ENCODE measurements at regions not wholly inside any gene's neighbourhood (a gene's known extent, or its start where the extent isn't known, plus 50 kb on each side); places are given as distances from the start of the nearest gene placed in this dataset.

GRCh38 chr4:123940604-123941003 is 544.0 kb downstream of the SPRY1 start:
- H3K4me3 ChIP-seq (ENCODE audit: control insufficient read depth in 2 of 3, extremely low read depth in 1 of 3, insufficient read depth in 2 of 3, low read depth in 1 of 3, low read length in 3 of 3), result no peak overlapping the region
- no peaks in the 10 kb centered on the region for H3K79me2 ChIP-seq (ENCODE audit: control insufficient read depth, insufficient read depth, low read length)
- no peaks in the 10 kb centered on the region for H3K36me3 ChIP-seq (ENCODE audit: control insufficient read depth in 2 of 2, extremely low read depth in 1 of 2, insufficient read depth in 2 of 2, low read length in 2 of 2)
- DNase-seq (ENCODE audit: low read depth, low spot score) (no peak), FAIRE-seq (no peak)
- TF ChIP-seq CTCF (optimal IDR thresholded peaks at IDR 0.05 in 1 of 3, IDR thresholded peaks at IDR 0.05 in 1 of 3, conservative IDR thresholded peaks at IDR 0.05 in 1 of 3; ENCODE audit: extremely low read depth in 1 of 3, insufficient read depth in 2 of 3, low read length in 3 of 3) (no peak), EZH2 (IDR thresholded peaks at IDR 0.05; ENCODE audit: low read length) (no peak)
- no peak overlapping the region for H3K9ac ChIP-seq (ENCODE audit: control insufficient read depth, extremely low read depth, insufficient read depth, low read length)
- dilution Hi-C loops (cut with MboI; ENCODE audit: extremely low pct_ligation_motif_present, low sequenced_read_pairs), result no loop called here
- H3K9me3 ChIP-seq (ENCODE audit: control insufficient read depth, low read depth, low read length), result no peaks in the 10 kb centered on the region
- H3K9me1 ChIP-seq (ENCODE audit: control insufficient read depth, extremely low read depth, insufficient read depth, low read length), result no peaks in the 10 kb centered on the region
- no peaks in the 10 kb centered on the region for H3K4me1 ChIP-seq (ENCODE audit: control insufficient read depth, extremely low read depth, insufficient read depth, low read length)
- no peaks in the 10 kb centered on the region for H4K20me1 ChIP-seq (ENCODE audit: control insufficient read depth, extremely low read depth, insufficient read depth, low read length)
- no peak overlapping the region for H3K4me2 ChIP-seq (ENCODE audit: control insufficient read depth, extremely low read depth, insufficient read depth, low read depth, low read length)
- H3K27me3 ChIP-seq (ENCODE audit: control insufficient read depth, extremely low read depth, insufficient read depth, low read length), result no peaks in the 10 kb centered on the region
- H2AFZ ChIP-seq (ENCODE audit: control insufficient read depth, low read length), result no peak overlapping the region
- no peak overlapping the region for H3K27ac ChIP-seq (ENCODE audit: control insufficient read depth, insufficient read depth, low read length)

GRCh38 chr4:123941306-123941705 is 544.7 kb downstream of the SPRY1 start:
- Histone ChIP-seq H3K4me3 (ENCODE audit: control insufficient read depth in 2 of 3, extremely low read depth in 1 of 3, insufficient read depth in 2 of 3, low read depth in 1 of 3, low read length in 3 of 3) (no peak overlapping the region), H3K27ac (ENCODE audit: control insufficient read depth, insufficient read depth, low read length) (no peak overlapping the region), H3K9ac (ENCODE audit: control insufficient read depth, extremely low read depth, insufficient read depth, low read length) (no peak overlapping the region), H3K9me1 (ENCODE audit: control insufficient read depth, extremely low read depth, insufficient read depth, low read length) (no peaks in the 10 kb centered on the region), H3K36me3 (ENCODE audit: control insufficient read depth in 2 of 2, extremely low read depth in 1 of 2, insufficient read depth in 2 of 2, low read length in 2 of 2) (no peaks in the 10 kb centered on the region), H2AFZ (ENCODE audit: control insufficient read depth, low read length) (no peak overlapping the region), H3K4me1 (ENCODE audit: control insufficient read depth, extremely low read depth, insufficient read depth, low read length) (no peaks in the 10 kb centered on the region), H3K9me3 (ENCODE audit: control insufficient read depth, low read depth, low read length) (no peaks in the 10 kb centered on the region), H4K20me1 (ENCODE audit: control insufficient read depth, extremely low read depth, insufficient read depth, low read length) (no peaks in the 10 kb centered on the region), H3K79me2 (ENCODE audit: control insufficient read depth, insufficient read depth, low read length) (no peaks in the 10 kb centered on the region), H3K27me3 (ENCODE audit: control insufficient read depth, extremely low read depth, insufficient read depth, low read length) (no peaks in the 10 kb centered on the region), H3K4me2 (ENCODE audit: control insufficient read depth, extremely low read depth, insufficient read depth, low read depth, low read length) (no peak overlapping the region)
- TF ChIP-seq EZH2 (IDR thresholded peaks at IDR 0.05; ENCODE audit: low read length), result no peak
- no peak for TF ChIP-seq CTCF (optimal IDR thresholded peaks at IDR 0.05 in 1 of 3, IDR thresholded peaks at IDR 0.05 in 1 of 3, conservative IDR thresholded peaks at IDR 0.05 in 1 of 3; ENCODE audit: extremely low read depth in 1 of 3, insufficient read depth in 2 of 3, low read length in 3 of 3)
- dilution Hi-C loops (cut with MboI; ENCODE audit: extremely low pct_ligation_motif_present, low sequenced_read_pairs), result no loop called here
- FAIRE-seq, result no peak
- DNase-seq (ENCODE audit: low read depth, low spot score), result no peak
